ENCODE measurements at regions not wholly inside any gene's neighbourhood (a gene's known extent, or its start where the extent isn't known, plus 50 kb on each side); places are given as distances from the start of the nearest gene placed in this dataset.

DNA sequence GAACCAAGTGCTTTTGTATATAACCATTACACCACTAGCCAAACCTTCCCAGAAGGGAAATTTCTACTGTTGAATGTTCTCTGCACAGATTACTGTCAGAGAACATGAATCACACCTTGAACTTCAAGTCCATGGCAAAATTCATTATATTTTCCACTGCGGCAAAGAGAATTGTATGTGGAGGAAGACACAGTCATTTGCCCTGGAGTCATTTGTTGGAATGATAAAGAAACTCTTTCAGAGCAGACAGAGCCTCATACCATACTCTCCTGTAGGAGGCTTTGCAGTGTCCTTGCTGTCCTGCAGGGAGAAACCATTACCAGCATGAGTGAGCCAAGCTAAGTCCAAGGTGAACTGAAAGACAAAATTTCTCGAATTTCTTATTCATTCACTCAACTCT is 369.0 kb downstream of the ARHGEF28 start:
- no peak for DNase-seq

Measured in DMS53 (cell line).